SH-SY5Y (cell line): ENCODE measurements at regions not wholly inside any gene's neighbourhood (a gene's known extent, or its start where the extent isn't known, plus 50 kb on each side); places are given as distances from the start of the nearest gene placed in this dataset.

Experiments
- GATA2 ChIP-seq: IDR thresholded peaks from 2 replicates; pipeline ENCODE4 v1.6.1; 2011; ENCODE audit warnings: mild to moderate bottlenecking, low read depth, low read length
- GATA3 ChIP-seq: IDR thresholded peaks from 2 replicates; pipeline ENCODE4 v1.6.1; 2011; ENCODE audit warnings: low read depth, mild to moderate bottlenecking, low read length, moderate library complexity

- no peak for TF ChIP-seq GATA3
- TF ChIP-seq GATA2 = no peak
These were observed 340.5 kb upstream of the MAOA start for GRCh38 chrX:43315622-43316021.
